CD14-positive monocyte (primary cell): ENCODE measurements at regions not wholly inside any gene's neighbourhood (a gene's known extent, or its start where the extent isn't known, plus 50 kb on each side); places are given as distances from the start of the nearest gene placed in this dataset.
A peak's percentile ranks its signal among the peaks of the same experiment; 100 is the strongest.

ENCODE experiments used
- DNase-seq, 3 donors: peaks; one replicate each; pipeline ENCODE4 v3.0.0-alpha.2; 2011 to 2022
- H2AFZ ChIP-seq: 2 replicates; pipeline ENCODE4 v1.6.0; 2012; ENCODE audit warnings: mild to moderate bottlenecking, low read depth, low read length, inconsistent platforms; ENCODE audit not compliant: insufficient read depth, poor library complexity, severe bottlenecking
- H3K27ac ChIP-seq, 2 donors: 1 replicate in 1 of 2; 2 replicates in 1 of 2; pipeline ENCODE4 v1.5.1; 2012 to 2013; ENCODE audit warnings: low read length in 2 of 2, control low read depth in 1 of 2, inconsistent platforms in 1 of 2, low read depth in 1 of 2, mild to moderate bottlenecking in 1 of 2
- H3K27me3 ChIP-seq, 2 donors: one replicate each; pipeline versions ENCODE4 v1.6.0 to v1.6.1; 2011 to 2013; ENCODE audit warnings: low read length in 2 of 2; ENCODE audit not compliant: control insufficient read depth in 2 of 2, insufficient read depth in 2 of 2
- H3K36me3 ChIP-seq, 2 donors: replicated peaks in 1 of 2; 1 replicate in 1 of 2; 2 replicates in 1 of 2; pipeline versions ENCODE4 v1.5.1 to v1.6.1; 2012 to 2013; ENCODE audit warnings: low read length in 2 of 2, control low read depth in 1 of 2, inconsistent platforms in 1 of 2, mild to moderate bottlenecking in 1 of 2; ENCODE audit not compliant: insufficient read depth in 2 of 2, control insufficient read depth in 1 of 2
- H3K4me1 ChIP-seq, 2 donors: 1 replicate in 1 of 2; 2 replicates in 1 of 2; pipeline versions ENCODE4 v1.5.1 to v1.6.1; 2012 to 2013; ENCODE audit warnings: low read length in 2 of 2, control low read depth in 1 of 2, inconsistent platforms in 1 of 2, mild to moderate bottlenecking in 1 of 2, moderate library complexity in 1 of 2; ENCODE audit not compliant: insufficient read depth in 2 of 2, control insufficient read depth in 1 of 2
- H3K4me2 ChIP-seq: replicated peaks from 2 replicates; pipeline ENCODE3; 2012; ENCODE audit warnings: low read length, moderate library complexity, mild to moderate bottlenecking; ENCODE audit not compliant: poor library complexity, severe bottlenecking; ENCODE audit errors: extremely low read depth
- H3K4me3 ChIP-seq, 3 experiments: fragments of 200-600 bp in 1 of 3; sonication (generic) in 1 of 3; replicated peaks in 1 of 3; 1 replicate in 2 of 3; 2 replicates in 1 of 3; pipeline ENCODE4 v1.5.1; 2011 to 2013; ENCODE audit warnings: low read length in 3 of 3, mild to moderate bottlenecking in 3 of 3, control low read depth in 2 of 3, low read depth in 2 of 3, inconsistent platforms in 1 of 3, moderate library complexity in 1 of 3
- H3K79me2 ChIP-seq: 2 replicates; pipeline ENCODE4 v1.6.0; 2012; ENCODE audit warnings: mild to moderate bottlenecking, control low read depth, inconsistent platforms, low read length, moderate library complexity; ENCODE audit not compliant: insufficient read depth
- H3K9ac ChIP-seq: 2 replicates; pipeline ENCODE4 v1.6.0; 2017; ENCODE audit warnings: low read length, mild to moderate bottlenecking; ENCODE audit not compliant: insufficient read depth, poor library complexity, severe bottlenecking
- H3K9me3 ChIP-seq, 2 donors: replicated peaks in 1 of 2; 1 replicate in 1 of 2; 2 replicates in 1 of 2; pipeline versions ENCODE4 v1.5.1 to v1.6.1; 2012 to 2013; ENCODE audit warnings: low read length in 2 of 2, control low read depth in 1 of 2; ENCODE audit not compliant: control insufficient read depth in 1 of 2, insufficient read depth in 1 of 2
- H4K20me1 ChIP-seq: 2 replicates; pipeline ENCODE4 v1.6.0; 2012; ENCODE audit warnings: mild to moderate bottlenecking, low read length, control low read depth, moderate library complexity; ENCODE audit not compliant: insufficient read depth
- H3K27ac Mint-ChIP-seq, 7 donors: one replicate each; pipeline ENCODE4 v1.8.0; 2020; ENCODE audit warnings: mild to moderate bottlenecking in 7 of 7, mixed read lengths in 7 of 7, moderate library complexity in 6 of 7, inconsistent platforms in 2 of 7
- H3K27me3 Mint-ChIP-seq, 3 donors: one replicate each; pipeline ENCODE4 v1.8.0; 2021 to 2022; ENCODE audit warnings: low read depth in 3 of 3, mild to moderate bottlenecking in 3 of 3, mixed read lengths in 3 of 3, moderate library complexity in 3 of 3, inconsistent platforms in 1 of 3
- H3K36me3 Mint-ChIP-seq, 2 donors: one replicate each; pipeline ENCODE4 v1.8.0; 2020; ENCODE audit warnings: mixed read lengths in 2 of 2, inconsistent platforms in 1 of 2, mild to moderate bottlenecking in 1 of 2
- H3K4me1 Mint-ChIP-seq: one replicate; pipeline ENCODE4 v1.8.0; 2020; ENCODE audit warnings: mild to moderate bottlenecking, mixed read lengths
- H3K4me3 Mint-ChIP-seq, 2 donors: one replicate each; pipeline ENCODE4 v1.8.0; 2020; ENCODE audit warnings: mild to moderate bottlenecking in 2 of 2, mixed read lengths in 2 of 2, moderate library complexity in 1 of 2
- H3K9me3 Mint-ChIP-seq, 7 donors: one replicate each; pipeline ENCODE4 v1.8.0; 2020 to 2022; ENCODE audit warnings: mixed read lengths in 7 of 7, mild to moderate bottlenecking in 6 of 7, moderate library complexity in 6 of 7, inconsistent platforms in 2 of 7
- WGBS: methylation state at CpG from one replicate; pipeline ENCODE4 v1.1.5; 2013; ENCODE audit warnings: missing lambda C conversion rate; ENCODE audit not compliant: insufficient coverage; 5-methylcytosine and 5-hydroxymethylcytosine counted together
- intact Hi-C, 2 donors: fragments of 100-400 bp; cut with micrococcal nuclease; formaldehyde crosslinking; loops; one replicate each; pipeline versions ENCODE4 v1.15.0 to v1.15.1; 2023
- TF ChIP-seq, protein P1 (sequence below): fragments of 200-600 bp; IDR thresholded peaks from one replicate; pipeline ENCODE4 v1.8.0; 2022; ENCODE audit warnings: antibody characterized with exemption, mild to moderate bottlenecking

DNA sequence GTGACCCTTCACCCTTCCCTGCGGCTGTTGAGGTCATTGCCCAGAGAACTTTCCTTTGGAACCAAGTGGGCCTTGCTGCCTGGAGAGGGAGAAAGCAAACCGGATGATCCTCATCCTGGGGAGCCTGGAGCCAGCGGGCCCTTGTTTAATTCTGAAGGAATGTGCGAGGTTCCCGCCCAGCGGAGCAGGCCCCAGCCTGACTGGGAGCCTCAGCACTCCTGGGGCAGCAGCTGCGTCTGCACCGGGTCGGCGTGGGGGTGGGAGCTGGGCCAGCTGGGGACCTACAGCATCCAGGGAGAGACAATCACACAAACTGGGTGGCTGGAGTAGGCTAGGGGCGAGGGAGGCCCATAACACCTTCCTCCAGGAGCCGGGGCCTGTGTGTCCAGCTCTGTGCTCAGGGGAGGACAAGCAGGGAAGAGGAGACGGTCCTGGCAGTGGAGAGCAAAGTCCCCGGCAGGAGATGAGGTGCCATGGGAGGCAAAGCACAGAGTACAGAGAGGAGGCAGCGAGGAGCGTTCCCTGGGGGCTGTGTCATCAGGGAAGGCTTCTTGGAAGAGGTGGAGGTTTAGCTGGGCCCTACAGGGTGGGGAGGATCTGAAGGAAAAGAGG lies 61.9 kb upstream of the HAAO start:
- Histone ChIP-seq H3K4me2 (no peak overlapping the region), H2AFZ (no peak overlapping the region), H3K4me3 (no peak overlapping the region), H3K9me3 (no peaks in the 10 kb centered on the region), H3K27ac (no peak overlapping the region), H3K4me1 (no peaks in the 10 kb centered on the region), H3K79me2 (no peaks in the 10 kb centered on the region), H3K9ac (no peak overlapping the region), H4K20me1 (no peaks in the 10 kb centered on the region), H3K27me3 (no peaks in the 10 kb centered on the region), H3K36me3 (no peaks in the 10 kb centered on the region)
- Mint-ChIP-seq H3K4me3 (no peak overlapping the region), H3K27me3 (peaks cover 1 to 4% (median 3%) of the 10 kb centered on the region in 3 donors), H3K4me1 (no peaks in the 10 kb centered on the region), H3K9me3 (peaks cover 0 to 2% (median 0%) of the 10 kb centered on the region in 7 donors), H3K27ac (peak overlapping the region in 2 of 7 donors; percentile 4 to 68), H3K36me3 (no peaks in the 10 kb centered on the region)
- intact Hi-C loops: loop anchor here in 1 of 2 donors (10.0 kb wide), 1 partner anchor 690 kb away; no protein-coding TSS in a partner anchor
- TF ChIP-seq, protein P1, sequence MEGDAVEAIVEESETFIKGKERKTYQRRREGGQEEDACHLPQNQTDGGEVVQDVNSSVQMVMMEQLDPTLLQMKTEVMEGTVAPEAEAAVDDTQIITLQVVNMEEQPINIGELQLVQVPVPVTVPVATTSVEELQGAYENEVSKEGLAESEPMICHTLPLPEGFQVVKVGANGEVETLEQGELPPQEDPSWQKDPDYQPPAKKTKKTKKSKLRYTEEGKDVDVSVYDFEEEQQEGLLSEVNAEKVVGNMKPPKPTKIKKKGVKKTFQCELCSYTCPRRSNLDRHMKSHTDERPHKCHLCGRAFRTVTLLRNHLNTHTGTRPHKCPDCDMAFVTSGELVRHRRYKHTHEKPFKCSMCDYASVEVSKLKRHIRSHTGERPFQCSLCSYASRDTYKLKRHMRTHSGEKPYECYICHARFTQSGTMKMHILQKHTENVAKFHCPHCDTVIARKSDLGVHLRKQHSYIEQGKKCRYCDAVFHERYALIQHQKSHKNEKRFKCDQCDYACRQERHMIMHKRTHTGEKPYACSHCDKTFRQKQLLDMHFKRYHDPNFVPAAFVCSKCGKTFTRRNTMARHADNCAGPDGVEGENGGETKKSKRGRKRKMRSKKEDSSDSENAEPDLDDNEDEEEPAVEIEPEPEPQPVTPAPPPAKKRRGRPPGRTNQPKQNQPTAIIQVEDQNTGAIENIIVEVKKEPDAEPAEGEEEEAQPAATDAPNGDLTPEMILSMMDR: no peak
- DNase-seq: no peak
- 96% methylated on average over 5 of the region's 16 CpGs for WGBS

DNA sequence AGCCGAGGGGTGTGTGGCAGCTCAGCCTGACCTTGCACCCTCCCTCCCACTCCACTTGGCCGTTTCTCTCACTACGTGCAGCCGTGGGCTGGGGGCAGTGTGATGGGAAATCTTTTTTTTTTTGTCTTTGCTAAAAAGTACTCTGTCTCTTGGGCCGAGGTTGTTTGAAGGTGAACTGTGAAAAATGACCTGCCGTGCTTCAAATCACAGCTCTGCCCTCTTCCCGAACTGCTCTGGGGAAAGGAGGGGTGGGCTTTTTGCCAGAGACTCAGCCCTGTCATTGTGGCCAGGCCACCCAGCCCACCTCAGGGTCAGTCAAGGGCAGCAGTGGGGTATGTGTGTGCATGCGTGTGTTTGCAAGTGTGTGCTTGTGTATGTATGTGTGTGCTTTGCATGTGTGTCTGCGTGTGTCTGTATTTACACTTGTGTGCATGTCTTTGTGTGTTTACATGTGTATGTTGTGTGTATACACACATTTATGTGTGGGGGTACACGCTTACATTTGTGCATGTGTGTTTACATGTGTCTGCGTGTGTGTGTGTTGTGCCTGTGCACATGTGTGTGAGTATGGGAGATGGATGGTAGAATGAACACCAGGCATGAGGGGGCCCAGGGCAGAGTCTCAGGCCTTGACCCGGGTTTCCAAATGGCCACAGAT lies 61.3 kb upstream of the HAAO start:
- H3K9ac ChIP-seq: no peak overlapping the region
- H3K27ac ChIP-seq: no peak overlapping the region
- DNase-seq: no peak
- no peaks in the 10 kb centered on the region for H3K4me1 ChIP-seq
- Mint-ChIP-seq H3K9me3 (peaks cover 0 to 2% (median 0%) of the 10 kb centered on the region in 7 donors), H3K27ac (peak overlapping the region in 1 of 7 donors; percentile 2), H3K27me3 (peaks cover 1 to 4% (median 3%) of the 10 kb centered on the region in 3 donors), H3K4me1 (no peaks in the 10 kb centered on the region), H3K4me3 (no peak overlapping the region), H3K36me3 (no peaks in the 10 kb centered on the region)
- WGBS: 98% methylated on average over 6 of the region's 12 CpGs
- no peaks in the 10 kb centered on the region for H3K27me3 ChIP-seq
- no peaks in the 10 kb centered on the region for H4K20me1 ChIP-seq
- H3K4me2 ChIP-seq: no peak overlapping the region
- intact Hi-C loops: loop anchor here in 1 of 2 donors (10.0 kb wide), 1 partner anchor 691 kb away; no protein-coding TSS in a partner anchor
- H3K9me3 ChIP-seq: no peaks in the 10 kb centered on the region
- H2AFZ ChIP-seq: no peak overlapping the region
- TF ChIP-seq, protein P1: no peak
- H3K36me3 ChIP-seq: no peaks in the 10 kb centered on the region
- H3K4me3 ChIP-seq: no peak overlapping the region
- no peaks in the 10 kb centered on the region for H3K79me2 ChIP-seq
